Calu3 (cell line): ENCODE measurements at regions not wholly inside any gene's neighbourhood (a gene's known extent, or its start where the extent isn't known, plus 50 kb on each side); places are given as distances from the start of the nearest gene placed in this dataset.

Experiments used
- BruUV-seq: library from RNA; stranded (reverse); fragments of 400-500 nt; replicated peaks from 2 replicates; lab custom pipeline; 2021; lab: Mats Ljungman, UMichigan
- CTCF ChIA-PET: fragments of 300-600 bp; sonication (Branson Sonifier 250); formaldehyde crosslinking; loops from one replicate; lab custom pipeline; 2022; ENCODE audit warnings: antibody characterized with exemption; lab: Charles Lee
- DNase-seq: peaks from one replicate; pipeline ENCODE4 v3.0.0; 2022
- H3K27ac Mint-ChIP-seq: one replicate; pipeline ENCODE4 v1.8.0; 2022; ENCODE audit warnings: mixed read lengths; ENCODE audit not compliant: unreplicated experiment
- H3K27me3 Mint-ChIP-seq: one replicate; pipeline ENCODE4 v1.8.0; 2022; ENCODE audit warnings: mixed read lengths; ENCODE audit not compliant: unreplicated experiment
- H3K36me3 Mint-ChIP-seq: one replicate; pipeline ENCODE4 v1.8.0; 2022; ENCODE audit warnings: mild to moderate bottlenecking, moderate library complexity, mixed read lengths; ENCODE audit not compliant: insufficient read depth, unreplicated experiment
- H3K4me1 Mint-ChIP-seq: one replicate; pipeline ENCODE4 v1.8.0; 2022; ENCODE audit warnings: mild to moderate bottlenecking, low read depth, mixed read lengths; ENCODE audit not compliant: unreplicated experiment
- H3K4me3 Mint-ChIP-seq: one replicate; pipeline ENCODE4 v1.8.0; 2022; ENCODE audit warnings: mild to moderate bottlenecking, low read depth, moderate library complexity, mixed read lengths; ENCODE audit not compliant: unreplicated experiment
- H3K9me3 Mint-ChIP-seq: one replicate; pipeline ENCODE4 v1.8.0; 2022; ENCODE audit warnings: low read depth, mixed read lengths; ENCODE audit not compliant: unreplicated experiment
- CTCF ChIP-seq: fragments of 200-600 bp; IDR thresholded peaks from one replicate; pipeline ENCODE4 v1.8.0; 2022; ENCODE audit warnings: antibody characterized with exemption; ENCODE audit not compliant: unreplicated experiment
- intact Hi-C: fragments of 100-400 bp; cut with micrococcal nuclease; formaldehyde crosslinking; loops from one replicate; pipeline ENCODE4 v1.10.0; 2022; ENCODE audit not compliant: unreplicated experiment

- H3K27me3 Mint-ChIP-seq = no peaks in the 10 kb centered on the region
- no peaks in the 10 kb centered on the region for H3K36me3 Mint-ChIP-seq
- CTCF ChIA-PET = no interaction called here
- intact Hi-C loops = no loop called here
- TF ChIP-seq CTCF = no peak
- no peak overlapping the region for H3K27ac Mint-ChIP-seq
- DNase-seq = no peak
- H3K9me3 Mint-ChIP-seq = peaks cover 2% of the 10 kb centered on the region
- BruUV-seq = no TSS peak
- no peaks in the 10 kb centered on the region for H3K4me1 Mint-ChIP-seq
- H3K4me3 Mint-ChIP-seq = no peak overlapping the region
These were observed 587.0 kb upstream of the SLITRK5 start for GRCh38 chr13:87084192-87084591.

DNA sequence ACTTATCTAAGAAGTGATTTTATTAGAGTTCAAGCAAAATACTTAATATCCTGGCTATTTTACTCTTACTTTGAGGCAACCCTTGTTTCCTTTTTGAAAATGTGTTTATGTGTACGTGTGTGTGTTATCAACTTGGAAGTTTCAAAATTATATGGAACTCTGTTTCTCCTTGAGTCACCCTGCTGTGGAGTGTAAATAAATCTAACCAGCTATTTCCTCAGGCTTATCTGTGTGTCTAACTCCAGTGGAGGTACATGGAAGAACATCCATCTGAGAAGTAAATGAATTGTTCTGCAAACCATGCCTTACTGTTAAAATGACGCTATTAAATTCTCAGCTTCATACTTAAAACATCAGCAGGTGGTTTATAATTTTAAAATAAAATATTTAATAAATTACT, 583.4 kb upstream of the SLITRK5 start:
- BruUV-seq = no TSS peak
- no peak overlapping the region for H3K27ac Mint-ChIP-seq
- CTCF ChIA-PET = interaction anchor here (0.6 kb wide), 1 partner anchor 173 kb away, joined by 4 read pairs; no protein-coding TSS in a partner anchor
- DNase-seq = no peak
- no peak overlapping the region for H3K4me3 Mint-ChIP-seq
- intact Hi-C loops = no loop called here
- H3K27me3 Mint-ChIP-seq = no peaks in the 10 kb centered on the region
- H3K4me1 Mint-ChIP-seq = no peaks in the 10 kb centered on the region
- H3K9me3 Mint-ChIP-seq = no peaks in the 10 kb centered on the region
- H3K36me3 Mint-ChIP-seq = no peaks in the 10 kb centered on the region
- TF ChIP-seq CTCF = no peak

DNA sequence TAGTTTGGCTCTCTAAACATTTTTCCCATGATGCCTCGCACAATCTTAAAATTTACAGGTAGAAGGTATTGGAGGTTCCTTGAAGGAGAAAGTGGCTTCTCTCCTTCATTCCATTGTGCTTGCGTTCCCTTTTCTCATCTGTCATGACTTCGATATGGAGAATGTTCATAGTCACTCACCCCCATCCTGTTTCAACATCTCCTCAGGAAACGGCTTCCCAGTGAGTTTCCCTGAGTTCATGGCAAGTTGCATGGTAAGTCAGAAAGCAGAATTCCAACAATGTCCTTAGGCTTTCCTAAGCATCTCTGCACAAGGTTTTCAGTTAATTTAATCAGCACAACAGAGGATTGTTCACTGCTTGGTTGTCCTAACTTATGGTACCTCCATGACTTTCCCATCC, 581.8 kb upstream of the SLITRK5 start:
- intact Hi-C loops = no loop called here
- no peak overlapping the region for H3K4me3 Mint-ChIP-seq
- no peak overlapping the region for H3K27ac Mint-ChIP-seq
- no peaks in the 10 kb centered on the region for H3K36me3 Mint-ChIP-seq
- CTCF ChIA-PET = no interaction called here
- no peak for TF ChIP-seq CTCF
- DNase-seq = no peak
- no peaks in the 10 kb centered on the region for H3K4me1 Mint-ChIP-seq
- no TSS peak for BruUV-seq
- no peaks in the 10 kb centered on the region for H3K27me3 Mint-ChIP-seq
- H3K9me3 Mint-ChIP-seq = no peaks in the 10 kb centered on the region

DNA sequence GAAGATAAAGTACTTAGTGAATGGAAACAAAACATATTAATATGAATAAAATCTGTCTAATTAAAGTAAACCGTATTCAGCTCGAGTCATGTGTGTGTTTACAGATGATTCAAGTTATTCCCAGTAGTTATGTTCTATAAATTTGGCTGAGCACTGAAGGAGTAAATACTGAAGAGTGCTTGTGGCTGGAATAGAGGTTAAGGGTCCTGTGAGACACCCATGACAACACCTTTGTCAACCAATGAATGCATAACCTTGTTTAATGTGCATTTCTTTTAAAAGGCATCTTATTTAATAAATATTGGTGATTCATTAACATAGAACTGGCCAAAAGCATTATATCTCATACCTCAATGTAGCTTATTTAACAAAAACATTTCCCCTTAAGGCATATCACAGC, 577.8 kb upstream of the SLITRK5 start:
- no TSS peak for BruUV-seq
- DNase-seq = no peak
- no peaks in the 10 kb centered on the region for H3K27me3 Mint-ChIP-seq
- no peaks in the 10 kb centered on the region for H3K9me3 Mint-ChIP-seq
- H3K27ac Mint-ChIP-seq = no peak overlapping the region
- intact Hi-C loops = no loop called here
- no peaks in the 10 kb centered on the region for H3K36me3 Mint-ChIP-seq
- H3K4me1 Mint-ChIP-seq = no peaks in the 10 kb centered on the region
- H3K4me3 Mint-ChIP-seq = no peak overlapping the region
- CTCF ChIA-PET = no interaction called here
- TF ChIP-seq CTCF = no peak

DNA sequence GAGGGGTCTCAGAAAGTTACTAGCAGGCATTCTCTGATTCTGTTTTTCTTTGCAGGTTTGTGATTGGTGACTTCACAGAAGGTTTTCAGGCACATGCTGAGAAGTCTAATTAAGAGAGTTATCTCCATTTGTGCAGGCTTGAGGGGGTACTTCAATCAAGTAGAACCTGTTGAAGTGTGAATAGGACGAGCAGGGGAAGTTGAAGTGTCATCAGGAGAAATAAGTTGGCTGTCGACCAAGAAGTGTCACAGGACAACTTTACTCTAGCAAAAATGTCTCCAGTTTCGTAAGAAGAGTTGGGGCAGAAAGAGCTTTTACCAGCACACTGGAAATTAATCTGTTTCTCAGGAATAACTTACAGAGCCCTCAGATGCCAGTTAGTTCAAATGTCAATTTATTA, 576.5 kb upstream of the SLITRK5 start:
- Mint-ChIP-seq H3K27me3 (no peaks in the 10 kb centered on the region), H3K4me3 (no peak overlapping the region), H3K9me3 (no peaks in the 10 kb centered on the region), H3K36me3 (no peaks in the 10 kb centered on the region), H3K27ac (no peak overlapping the region), H3K4me1 (no peaks in the 10 kb centered on the region)
- CTCF ChIA-PET = no interaction called here
- no TSS peak for BruUV-seq
- intact Hi-C loops = no loop called here
- DNase-seq = no peak
- no peak for TF ChIP-seq CTCF
